ENCODE measurements at regions not wholly inside any gene's neighbourhood (a gene's known extent, or its start where the extent isn't known, plus 50 kb on each side); places are given as distances from the start of the nearest gene placed in this dataset.

GRCh38 chr10:111486346-111486745, 409.5 kb downstream of the ADRA2A start:
- no peak overlapping the region for H4K5ac ChIP-seq (ENCODE audit: low read depth, low read length)
- no TSS peak for BruUV-seq (replicated peaks)
- no peak overlapping the region for H2BK20ac ChIP-seq (ENCODE audit: low read depth, low read length)
- H2AK9ac ChIP-seq (replicated peaks; ENCODE audit: low read depth, low read length, poor library complexity) = no peak overlapping the region
- no peaks in the 10 kb centered on the region for H4K20me1 ChIP-seq (ENCODE audit: insufficient read depth, low read length)
- no peak overlapping the region for H2AK5ac ChIP-seq (ENCODE audit: low read depth, low read length)
- TF ChIP-seq RFX5 (IDR thresholded peaks at IDR 0.05; ENCODE audit: low read depth, low read length) (no peak), MAZ (IDR thresholded peaks at IDR 0.05; ENCODE audit: borderline replicate concordance, low read depth, low read length) (no peak), RCOR1 (IDR thresholded peaks at IDR 0.05; ENCODE audit: insufficient replicate concordance, low read length) (no peak), CTCF (conservative IDR thresholded peaks at IDR 0.05; ENCODE audit: low read depth, low read length) (no peak), MAFK (IDR thresholded peaks at IDR 0.05; ENCODE audit: low read depth, low read length) (no peak), SMC3 (IDR thresholded peaks at IDR 0.05; ENCODE audit: low read depth, low read length) (no peak), FOS (IDR thresholded peaks at IDR 0.05; ENCODE audit: low read depth, low read length) (no peak), CEBPB (IDR thresholded peaks at IDR 0.05; ENCODE audit: low read depth, low read length) (no peak), BHLHE40 (IDR thresholded peaks at IDR 0.05; ENCODE audit: low read depth, low read length) (no peak), POLR2A (IDR thresholded peaks at IDR 0.05; ENCODE audit: low read depth, low read length) (no peak), RAD21 (IDR thresholded peaks at IDR 0.05; ENCODE audit: low read length) (no peak), MXI1 (IDR thresholded peaks at IDR 0.05; ENCODE audit: borderline replicate concordance, low read depth, low read length) (no peak), NFE2L2 (IDR thresholded peaks at IDR 0.05; ENCODE audit: low read depth, low read length) (no peak)
- TF ChIP-seq, protein P1, sequence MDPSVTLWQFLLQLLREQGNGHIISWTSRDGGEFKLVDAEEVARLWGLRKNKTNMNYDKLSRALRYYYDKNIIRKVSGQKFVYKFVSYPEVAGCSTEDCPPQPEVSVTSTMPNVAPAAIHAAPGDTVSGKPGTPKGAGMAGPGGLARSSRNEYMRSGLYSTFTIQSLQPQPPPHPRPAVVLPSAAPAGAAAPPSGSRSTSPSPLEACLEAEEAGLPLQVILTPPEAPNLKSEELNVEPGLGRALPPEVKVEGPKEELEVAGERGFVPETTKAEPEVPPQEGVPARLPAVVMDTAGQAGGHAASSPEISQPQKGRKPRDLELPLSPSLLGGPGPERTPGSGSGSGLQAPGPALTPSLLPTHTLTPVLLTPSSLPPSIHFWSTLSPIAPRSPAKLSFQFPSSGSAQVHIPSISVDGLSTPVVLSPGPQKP (IDR thresholded peaks at IDR 0.05; ENCODE audit: borderline replicate concordance, low read depth, low read length) = no peak
- TF ChIP-seq, protein P2, sequence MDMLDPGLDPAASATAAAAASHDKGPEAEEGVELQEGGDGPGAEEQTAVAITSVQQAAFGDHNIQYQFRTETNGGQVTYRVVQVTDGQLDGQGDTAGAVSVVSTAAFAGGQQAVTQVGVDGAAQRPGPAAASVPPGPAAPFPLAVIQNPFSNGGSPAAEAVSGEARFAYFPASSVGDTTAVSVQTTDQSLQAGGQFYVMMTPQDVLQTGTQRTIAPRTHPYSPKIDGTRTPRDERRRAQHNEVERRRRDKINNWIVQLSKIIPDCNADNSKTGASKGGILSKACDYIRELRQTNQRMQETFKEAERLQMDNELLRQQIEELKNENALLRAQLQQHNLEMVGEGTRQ (IDR thresholded peaks at IDR 0.05; ENCODE audit: low read depth, low read length) = no peak
- ChIA-PET CTCF (no interaction called here), POLR2A (ENCODE audit: unreplicated experiment) (no interaction called here)
- H3K36me3 ChIP-seq (ENCODE audit: control insufficient read depth, insufficient read depth, low read length) = no peaks in the 10 kb centered on the region
- no peaks in the 10 kb centered on the region for H3K79me1 ChIP-seq (ENCODE audit: low read depth in 1 of 2, low read length in 2 of 2)
- DNase-seq (no peak), ATAC-seq (ENCODE audit: low read depth) (no peak)
- no peak overlapping the region for H3K9ac ChIP-seq (ENCODE audit: low read depth, low read length)
- in situ Hi-C loops (cut with MboI; ENCODE audit: low sequenced_read_pairs) (no loop called here), intact Hi-C loops (cut with micrococcal nuclease) (no loop called here), dilution Hi-C loops (cut with HindIII; ENCODE audit: low sequenced_read_pairs, unreplicated experiment) (no loop called here)
- H2BK15ac ChIP-seq (ENCODE audit: low read depth, low read length) = no peak overlapping the region
- H3K9me1 ChIP-seq (ENCODE audit: insufficient read depth, low read length) = no peaks in the 10 kb centered on the region
- WGBS, 2 experiments (ENCODE audit: extremely low coverage in 2 of 2, insufficient read length in 1 of 2) = 20% methylated on average over 1 of the region's 1 CpG; no CpG with 5 or more reads in 1 of the 2 experiments
- no peak overlapping the region for H3K14ac ChIP-seq (replicated peaks; ENCODE audit: low read depth, low read length)
- H3K4me1 ChIP-seq (ENCODE audit: control insufficient read depth, insufficient read depth, low read length) = no peaks in the 10 kb centered on the region
- no peak overlapping the region for H3K56ac ChIP-seq (ENCODE audit: extremely low read depth, insufficient read depth, low read length)
- H3K4ac ChIP-seq (ENCODE audit: low read depth, low read length) = no peak overlapping the region
- H2BK5ac ChIP-seq (ENCODE audit: low read depth, low read length, poor library complexity, severe bottlenecking) = no peak overlapping the region
- no peak overlapping the region for H3K4me3 ChIP-seq (ENCODE audit: insufficient read depth, low read depth, low read length)
- H3K18ac ChIP-seq (ENCODE audit: low read depth, low read length) = no peak overlapping the region
- H3K27me3 ChIP-seq (ENCODE audit: control insufficient read depth, insufficient read depth, low read length) = no peaks in the 10 kb centered on the region
- H2AFZ ChIP-seq (replicated peaks; ENCODE audit: low read length, poor library complexity) = no peak overlapping the region
- H3K9me3 ChIP-seq (ENCODE audit: control insufficient read depth, insufficient read depth, low read length) = peaks cover 17% of the 10 kb centered on the region
- H3K23ac ChIP-seq (ENCODE audit: low read depth, low read length) = no peak overlapping the region
- no peak overlapping the region for H4K8ac ChIP-seq (ENCODE audit: low read depth in 2 of 2, low read length in 2 of 2)
- H2BK120ac ChIP-seq (ENCODE audit: low read depth, low read length) = no peak overlapping the region
- no peak overlapping the region for H4K91ac ChIP-seq (ENCODE audit: insufficient read depth, low read depth, low read length)
- H3K27ac ChIP-seq (ENCODE audit: insufficient read depth, low read length) = no peak overlapping the region
- no peak overlapping the region for H3K4me2 ChIP-seq (ENCODE audit: low read depth, low read length)
